LNCaP clone FGC (cell line): ENCODE measurements at regions not wholly inside any gene's neighbourhood (a gene's known extent, or its start where the extent isn't known, plus 50 kb on each side); places are given as distances from the start of the nearest gene placed in this dataset.

Experiments used
- DNase-seq: peaks from one replicate; pipeline ENCODE4 v3.0.0-alpha.2; 2011; ENCODE audit warnings: low read depth
- H3K4me3 ChIP-seq: 2 replicates; pipeline ENCODE4 v1.5.1; 2011; ENCODE audit warnings: mild to moderate bottlenecking, low read depth, low read length, control low read depth
- TF ChIP-seq, protein P1 (sequence below): IDR thresholded peaks from 2 replicates; pipeline ENCODE4 v1.5.1; 2012; ENCODE audit warnings: mild to moderate bottlenecking; ENCODE audit not compliant: control insufficient read depth, insufficient read depth; ENCODE audit errors: extremely low read depth

DNA sequence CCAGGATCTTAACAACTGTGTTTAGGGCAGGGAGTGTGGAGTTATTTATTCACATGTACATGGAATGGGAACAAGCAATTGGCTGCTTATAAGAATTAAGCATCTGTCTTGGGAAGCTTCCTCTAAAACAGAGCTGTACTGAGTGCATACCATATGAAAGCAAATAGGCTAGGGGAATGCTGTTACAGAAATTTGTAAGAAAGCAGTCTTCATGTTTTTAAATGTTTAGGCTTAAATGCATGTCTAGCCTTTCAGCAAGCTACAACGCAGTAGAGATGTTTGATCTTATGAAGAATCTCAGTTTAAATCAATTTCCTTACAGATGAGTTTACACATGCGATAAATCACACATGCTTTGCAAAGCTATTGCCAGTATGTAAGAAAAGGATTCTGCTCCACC lies 123.1 kb upstream of the MID1 start:
- H3K4me3 ChIP-seq, result no peak overlapping the region
- TF ChIP-seq, protein P1, sequence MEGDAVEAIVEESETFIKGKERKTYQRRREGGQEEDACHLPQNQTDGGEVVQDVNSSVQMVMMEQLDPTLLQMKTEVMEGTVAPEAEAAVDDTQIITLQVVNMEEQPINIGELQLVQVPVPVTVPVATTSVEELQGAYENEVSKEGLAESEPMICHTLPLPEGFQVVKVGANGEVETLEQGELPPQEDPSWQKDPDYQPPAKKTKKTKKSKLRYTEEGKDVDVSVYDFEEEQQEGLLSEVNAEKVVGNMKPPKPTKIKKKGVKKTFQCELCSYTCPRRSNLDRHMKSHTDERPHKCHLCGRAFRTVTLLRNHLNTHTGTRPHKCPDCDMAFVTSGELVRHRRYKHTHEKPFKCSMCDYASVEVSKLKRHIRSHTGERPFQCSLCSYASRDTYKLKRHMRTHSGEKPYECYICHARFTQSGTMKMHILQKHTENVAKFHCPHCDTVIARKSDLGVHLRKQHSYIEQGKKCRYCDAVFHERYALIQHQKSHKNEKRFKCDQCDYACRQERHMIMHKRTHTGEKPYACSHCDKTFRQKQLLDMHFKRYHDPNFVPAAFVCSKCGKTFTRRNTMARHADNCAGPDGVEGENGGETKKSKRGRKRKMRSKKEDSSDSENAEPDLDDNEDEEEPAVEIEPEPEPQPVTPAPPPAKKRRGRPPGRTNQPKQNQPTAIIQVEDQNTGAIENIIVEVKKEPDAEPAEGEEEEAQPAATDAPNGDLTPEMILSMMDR, result no peak
- DNase-seq, result no peak

DNA sequence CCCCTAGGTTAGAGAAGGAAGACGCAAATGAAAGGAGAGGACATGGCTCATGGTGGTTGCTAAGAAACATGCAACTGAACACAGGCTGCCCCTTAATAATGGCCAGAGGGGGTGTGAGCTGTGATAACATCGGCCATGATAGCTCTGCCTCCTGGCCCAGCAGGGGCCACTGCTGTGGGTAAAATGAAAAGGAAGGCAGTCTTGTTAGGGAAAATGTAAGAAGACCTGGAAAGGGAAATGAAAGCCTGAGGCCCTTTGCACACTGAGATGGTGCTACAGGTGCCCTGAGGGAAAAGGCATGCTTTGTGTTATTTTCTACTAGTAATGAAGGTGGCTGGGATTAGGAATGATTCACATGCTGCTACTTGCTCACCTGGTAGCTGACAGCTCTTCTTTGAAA lies 123.6 kb upstream of the MID1 start:
- no peak overlapping the region for H3K4me3 ChIP-seq
- no peak for DNase-seq
- TF ChIP-seq, protein P1, result no peak

DNA sequence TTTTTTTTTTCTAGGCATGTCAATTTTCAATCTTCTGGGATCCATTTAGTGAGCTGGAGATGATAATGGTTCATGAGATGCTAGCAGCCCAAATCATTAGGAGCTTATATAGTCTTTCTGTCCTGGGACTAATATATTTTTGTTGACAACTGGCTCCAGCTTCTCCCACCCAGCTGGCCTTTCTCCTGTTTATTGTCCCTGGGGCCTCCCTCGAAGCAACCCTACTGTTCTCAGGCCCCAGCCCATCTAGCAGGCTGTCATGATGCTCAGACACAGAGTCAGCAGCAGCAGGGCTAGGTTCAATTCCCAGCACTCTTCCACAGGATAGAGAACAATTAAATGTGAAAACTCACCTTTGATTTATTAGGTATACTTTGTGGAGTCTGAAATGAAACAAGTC lies 127.6 kb upstream of the MID1 start:
- TF ChIP-seq, protein P1, result no peak
- H3K4me3 ChIP-seq, result no peak overlapping the region
- DNase-seq, result no peak

DNA sequence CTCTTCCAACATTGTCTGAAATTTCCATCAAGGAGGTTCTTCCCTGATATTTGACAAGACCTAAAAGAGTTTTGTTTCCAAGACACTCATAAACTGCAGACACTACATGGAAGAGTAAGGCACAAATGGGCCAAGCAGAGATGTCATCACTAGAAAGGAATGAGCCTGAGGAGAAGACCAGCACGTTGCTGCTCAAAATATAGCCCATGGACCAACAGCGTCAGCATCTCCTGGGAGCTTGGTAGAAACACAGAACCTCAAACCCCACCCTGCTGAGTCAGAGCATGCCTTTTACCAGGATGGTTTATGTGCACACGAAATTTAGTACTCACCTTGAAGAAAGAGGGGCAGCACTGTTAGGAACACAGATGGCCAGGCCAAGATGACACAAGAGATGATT lies 128.7 kb upstream of the MID1 start:
- no peak for DNase-seq

DNA sequence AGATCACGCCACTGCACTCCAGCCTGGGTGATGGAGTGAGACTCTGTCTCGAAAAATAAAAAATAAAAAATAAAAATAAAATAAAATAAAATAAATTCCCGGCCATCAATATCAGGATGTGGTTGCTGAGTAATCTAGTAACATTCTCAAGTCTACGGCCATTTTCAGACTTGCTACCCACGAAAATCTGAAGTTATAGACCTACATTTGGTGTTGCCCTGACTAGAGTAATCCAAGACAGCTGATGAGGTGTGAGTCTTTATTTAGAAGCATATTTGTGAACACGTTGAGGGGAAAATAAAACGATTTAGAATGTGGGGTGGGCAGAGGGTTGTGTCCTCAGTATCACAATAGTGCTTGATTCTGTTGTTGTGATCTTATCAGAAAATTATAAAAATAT lies 130.2 kb upstream of the MID1 start:
- no peak for DNase-seq
- TF ChIP-seq, protein P1, result no peak
- no peak overlapping the region for H3K4me3 ChIP-seq

More for the DNA sequence above, 128.7 kb upstream of the MID1 start:
- no peak overlapping the region for H3K4me3 ChIP-seq
- TF ChIP-seq, protein P1, result no peak

DNA sequence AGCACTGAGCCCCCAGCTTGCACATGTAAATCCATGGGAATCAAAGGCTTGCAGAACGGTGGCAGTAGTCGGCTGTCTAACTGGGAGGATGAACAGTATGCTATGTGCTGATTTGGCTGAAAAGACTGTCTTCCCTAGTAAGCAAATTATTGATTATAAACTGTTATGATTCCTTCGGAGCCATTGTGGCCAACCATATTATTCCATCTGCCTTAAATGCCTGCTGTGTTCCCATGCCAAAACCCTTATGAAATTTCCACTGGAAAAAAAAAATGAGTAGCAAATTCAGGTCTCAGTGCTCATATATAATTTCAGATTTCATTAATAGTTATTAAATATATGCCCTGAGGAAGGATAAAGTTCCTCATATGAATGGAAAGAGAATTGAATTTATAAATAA lies 132.7 kb upstream of the MID1 start:
- no peak for DNase-seq
- TF ChIP-seq, protein P1, result no peak
- no peak overlapping the region for H3K4me3 ChIP-seq

DNA sequence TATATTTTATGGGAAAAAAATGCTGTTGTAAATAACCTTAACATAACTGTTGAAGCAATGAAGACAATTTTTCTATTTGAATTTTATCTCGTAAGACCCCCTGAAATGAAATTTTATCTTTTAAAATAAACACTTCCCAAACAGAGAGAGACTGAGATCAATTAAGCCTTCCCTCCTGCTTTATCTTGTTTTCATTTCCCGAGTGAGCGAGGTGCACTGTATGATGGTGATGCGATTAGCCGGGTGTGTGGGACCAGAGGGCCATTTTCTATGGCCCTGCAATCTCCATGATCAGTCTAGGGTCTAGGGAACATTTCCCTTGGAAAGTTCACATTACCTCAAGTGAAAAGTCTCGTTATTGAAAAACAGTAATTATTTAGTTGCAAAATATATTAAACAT lies 134.1 kb upstream of the MID1 start:
- DNase-seq, result no peak
- TF ChIP-seq, protein P1, result no peak
- no peak overlapping the region for H3K4me3 ChIP-seq
